Skeletal muscle satellite cell (primary cell): ENCODE measurements at regions not wholly inside any gene's neighbourhood (a gene's known extent, or its start where the extent isn't known, plus 50 kb on each side); places are given as distances from the start of the nearest gene placed in this dataset.

Experiments
- H3K27me3 ChIP-seq: 2 replicates; pipeline ENCODE4 v1.7.0; 2013; ENCODE audit warnings: low read length; ENCODE audit not compliant: control insufficient read depth, insufficient read depth
- H3K36me3 ChIP-seq: 2 replicates; pipeline ENCODE4 v1.7.0; 2013; ENCODE audit warnings: mild to moderate bottlenecking, control low read depth, low read length; ENCODE audit not compliant: insufficient read depth
- H3K4me1 ChIP-seq: 2 replicates; pipeline ENCODE4 v1.7.0; 2013; ENCODE audit warnings: low read length; ENCODE audit not compliant: control insufficient read depth, insufficient read depth
- H3K4me2 ChIP-seq: 2 replicates; pipeline ENCODE4 v1.7.0; 2013; ENCODE audit warnings: mild to moderate bottlenecking, low read length
- H3K4me3 ChIP-seq: 2 replicates; pipeline ENCODE4 v1.7.0; 2013; ENCODE audit warnings: low read length
- H3K9ac ChIP-seq: 2 replicates; pipeline ENCODE4 v1.7.0; 2013; ENCODE audit warnings: mild to moderate bottlenecking, low read depth, low read length, moderate library complexity
- H3K9me3 ChIP-seq: replicated peaks from 2 replicates; pipeline ENCODE4 v1.7.0; 2013; ENCODE audit warnings: mild to moderate bottlenecking, control low read depth, low read length

DNA sequence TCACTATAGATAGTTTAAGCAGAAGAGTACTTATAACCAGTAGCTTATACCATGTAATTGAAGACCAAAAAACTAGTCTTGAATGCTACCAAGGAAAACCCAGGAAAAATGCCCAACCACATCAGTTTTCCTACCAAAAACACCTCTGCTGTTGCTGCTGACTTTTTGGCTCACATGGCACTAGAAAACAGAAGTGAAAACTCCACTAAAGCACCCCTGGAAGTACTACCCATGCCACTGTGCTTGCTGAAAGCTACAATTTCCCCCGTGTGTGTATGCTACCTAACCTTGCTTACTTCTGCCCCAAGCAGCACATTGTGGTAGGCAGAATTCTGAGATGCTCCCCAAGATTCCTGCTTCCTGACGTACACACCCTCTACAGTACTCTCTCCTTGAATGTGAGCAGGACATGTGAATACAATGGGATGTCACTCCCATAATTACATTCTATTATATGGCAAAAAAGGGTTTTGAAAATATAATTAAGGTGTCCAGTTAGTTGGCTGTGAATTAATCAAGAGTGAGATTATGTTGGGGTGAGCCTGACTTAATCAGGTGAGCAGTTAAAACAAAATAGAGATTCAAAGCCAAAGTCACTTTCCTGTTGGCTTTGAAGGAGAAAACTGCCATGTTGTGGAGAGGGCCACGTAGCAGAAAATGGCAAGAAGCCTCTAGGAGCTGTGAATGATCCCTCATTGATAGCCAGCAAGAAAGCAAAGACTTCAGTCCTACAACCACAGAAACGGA is 209.8 kb upstream of the MARCKS start:
- H3K36me3 ChIP-seq = no peaks in the 10 kb centered on the region
- peaks cover 16% of the 10 kb centered on the region for H3K4me1 ChIP-seq
- H3K4me3 ChIP-seq = no peak overlapping the region
- no peak overlapping the region for H3K9ac ChIP-seq
- H3K4me2 ChIP-seq = no peak overlapping the region
- H3K27me3 ChIP-seq = no peaks in the 10 kb centered on the region
- H3K9me3 ChIP-seq = no peaks in the 10 kb centered on the region

DNA sequence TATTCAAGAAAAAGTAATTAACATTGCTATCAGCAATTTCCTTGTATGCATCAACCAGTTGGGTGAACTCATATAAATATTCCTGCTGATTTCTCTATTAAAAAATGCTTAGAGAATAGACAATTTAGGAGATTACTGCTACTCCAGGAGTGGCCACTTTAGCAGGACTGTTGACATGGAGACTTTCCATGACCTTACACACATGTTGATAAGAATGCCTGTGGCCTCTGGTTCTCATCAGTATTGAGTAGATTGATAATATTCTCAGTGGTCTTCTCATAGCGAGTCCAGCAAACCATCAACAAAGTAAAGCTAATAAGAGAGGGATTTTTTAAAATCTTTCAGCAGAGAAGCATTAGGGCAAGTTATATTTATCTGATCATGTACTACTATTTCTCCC is 208.4 kb upstream of the MARCKS start:
- H3K4me2 ChIP-seq = no peak overlapping the region
- H3K9ac ChIP-seq = no peak overlapping the region
- H3K4me1 ChIP-seq = peaks cover 16% of the 10 kb centered on the region

DNA sequence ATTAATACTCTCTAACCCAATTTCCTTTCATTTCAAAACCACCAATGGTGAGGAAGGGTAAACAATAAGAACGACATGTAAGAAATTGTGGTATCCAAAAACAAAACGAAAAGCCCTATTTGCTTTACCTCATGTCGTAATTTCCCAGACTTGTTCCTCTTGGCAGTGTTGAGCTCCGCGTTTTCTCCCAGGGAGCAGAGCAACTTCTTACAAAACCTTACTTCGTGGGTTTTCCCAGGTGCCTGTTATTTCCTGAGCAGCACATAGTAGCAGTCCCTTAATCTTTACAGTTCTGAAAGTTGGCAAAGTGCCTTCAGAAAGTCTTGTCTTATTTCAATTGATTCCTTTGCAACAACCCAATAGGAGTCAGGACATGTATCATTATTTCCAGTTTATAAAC is 207.9 kb upstream of the MARCKS start:
- no peaks in the 10 kb centered on the region for H3K9me3 ChIP-seq
- H3K9ac ChIP-seq = no peak overlapping the region
- H3K4me2 ChIP-seq = no peak overlapping the region
- H3K27me3 ChIP-seq = no peaks in the 10 kb centered on the region
- H3K36me3 ChIP-seq = no peaks in the 10 kb centered on the region
- H3K4me1 ChIP-seq = peaks cover 17% of the 10 kb centered on the region
- no peak overlapping the region for H3K4me3 ChIP-seq

More for the DNA sequence above, 208.4 kb upstream of the MARCKS start:
- Histone ChIP-seq H3K27me3 (no peaks in the 10 kb centered on the region), H3K9me3 (no peaks in the 10 kb centered on the region), H3K4me3 (no peak overlapping the region), H3K36me3 (no peaks in the 10 kb centered on the region)

DNA sequence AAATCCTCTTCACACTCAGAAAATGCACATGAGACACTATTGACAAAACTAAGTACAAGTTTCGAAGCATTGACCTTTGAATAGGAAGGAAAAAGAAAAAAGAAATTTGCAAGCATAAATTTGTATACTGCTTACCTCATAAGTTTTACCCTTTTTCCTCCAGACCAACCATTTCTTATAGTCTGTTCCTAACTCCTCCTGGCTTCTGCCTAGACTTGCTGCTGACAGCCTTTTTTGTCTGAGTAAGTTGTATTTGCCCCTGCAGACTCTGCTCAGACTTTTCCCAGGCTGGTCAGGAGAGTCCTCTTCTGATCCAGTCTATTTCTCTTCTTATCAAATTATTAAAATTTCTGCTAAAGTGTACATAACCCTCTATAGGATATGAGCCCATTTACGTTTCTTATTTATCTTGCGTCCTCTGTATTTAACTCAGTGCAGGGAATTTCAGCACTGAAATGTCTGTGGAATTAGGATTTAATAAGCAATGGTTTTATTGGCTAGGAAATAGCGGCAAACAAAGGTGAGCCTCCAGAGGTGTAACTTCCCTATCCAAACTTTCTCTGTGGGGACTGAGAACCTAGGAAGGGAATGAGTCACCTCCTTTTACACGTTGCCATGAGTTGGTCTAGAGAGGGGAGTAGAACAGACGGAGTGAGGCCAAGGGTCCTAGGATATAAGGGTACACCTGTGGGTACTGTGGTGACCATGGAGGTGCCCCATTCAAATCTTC is 207.1 kb upstream of the MARCKS start:
- Histone ChIP-seq H3K9me3 (no peaks in the 10 kb centered on the region), H3K4me3 (no peak overlapping the region), H3K9ac (no peak overlapping the region), H3K4me1 (peaks cover 23% of the 10 kb centered on the region), H3K27me3 (no peaks in the 10 kb centered on the region), H3K4me2 (no peak overlapping the region), H3K36me3 (no peaks in the 10 kb centered on the region)

DNA sequence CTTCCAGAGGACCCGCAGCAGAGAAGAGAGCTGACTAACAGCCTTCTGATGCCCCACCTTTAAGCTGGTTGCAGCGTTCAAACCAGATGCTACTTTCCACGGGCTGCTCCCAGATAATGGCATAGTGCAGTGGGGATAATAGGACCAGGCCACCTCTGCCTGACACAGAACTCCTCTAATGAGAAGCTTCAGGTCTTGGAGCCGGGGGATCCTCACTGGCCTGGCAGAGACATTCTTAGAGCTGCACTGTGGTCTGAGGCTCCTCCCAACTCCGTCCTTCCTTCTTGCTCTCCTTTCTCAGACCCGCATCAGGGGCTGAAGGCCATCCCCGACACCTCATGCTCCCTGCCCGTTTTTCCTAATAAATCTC is 206.6 kb upstream of the MARCKS start:
- Histone ChIP-seq H3K4me1 (peaks cover 18% of the 10 kb centered on the region), H3K27me3 (no peaks in the 10 kb centered on the region), H3K4me3 (no peak overlapping the region), H3K9me3 (no peaks in the 10 kb centered on the region), H3K36me3 (no peaks in the 10 kb centered on the region), H3K4me2 (no peak overlapping the region), H3K9ac (no peak overlapping the region)

- no peak overlapping the region for H3K9ac ChIP-seq
- peaks cover 14% of the 10 kb centered on the region for H3K4me1 ChIP-seq
- H3K27me3 ChIP-seq = no peaks in the 10 kb centered on the region
- H3K4me3 ChIP-seq = no peak overlapping the region
- H3K9me3 ChIP-seq = no peaks in the 10 kb centered on the region
- H3K4me2 ChIP-seq = no peak overlapping the region
- H3K36me3 ChIP-seq = no peaks in the 10 kb centered on the region
Observed at GRCh38 chr6:113651120-113651519, 206.0 kb upstream of the MARCKS start.

DNA sequence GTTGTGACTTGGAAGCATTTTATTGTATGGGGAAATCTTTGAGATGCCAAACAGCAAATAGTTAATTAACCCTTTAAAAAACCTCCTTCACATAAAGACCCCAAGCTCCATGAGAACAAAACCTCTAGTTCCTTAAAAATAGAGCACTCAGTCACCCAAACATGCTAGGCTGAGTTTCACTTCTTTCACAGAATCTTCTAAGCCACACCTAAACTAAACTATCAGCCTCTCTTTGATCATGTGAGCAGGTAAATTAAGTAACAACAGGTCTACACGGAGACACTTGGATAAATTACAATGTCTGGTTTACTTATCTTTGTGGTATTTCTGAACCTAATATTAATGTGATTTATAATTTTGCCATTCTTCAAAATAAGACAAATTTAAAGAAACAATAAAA is 205.2 kb upstream of the MARCKS start:
- peaks cover 14% of the 10 kb centered on the region for H3K4me1 ChIP-seq
- no peak overlapping the region for H3K4me3 ChIP-seq
- H3K36me3 ChIP-seq = no peaks in the 10 kb centered on the region
- no peak overlapping the region for H3K4me2 ChIP-seq
- H3K27me3 ChIP-seq = no peaks in the 10 kb centered on the region
- no peak overlapping the region for H3K9ac ChIP-seq
- H3K9me3 ChIP-seq = no peaks in the 10 kb centered on the region

GRCh38 chr6:113653275-113653674 is 203.9 kb upstream of the MARCKS start:
- H3K4me2 ChIP-seq = no peak overlapping the region
- peaks cover 14% of the 10 kb centered on the region for H3K4me1 ChIP-seq
- no peaks in the 10 kb centered on the region for H3K27me3 ChIP-seq
- no peak overlapping the region for H3K9ac ChIP-seq
- no peak overlapping the region for H3K4me3 ChIP-seq
- H3K9me3 ChIP-seq = no peaks in the 10 kb centered on the region
- H3K36me3 ChIP-seq = no peaks in the 10 kb centered on the region

GRCh38 chr6:113654396-113654795 is 202.7 kb upstream of the MARCKS start:
- Histone ChIP-seq H3K4me2 (peak overlapping the region; percentile 15), H3K36me3 (no peaks in the 10 kb centered on the region), H3K27me3 (no peaks in the 10 kb centered on the region), H3K9ac (no peak overlapping the region), H3K4me1 (peaks cover 14% of the 10 kb centered on the region), H3K9me3 (no peaks in the 10 kb centered on the region), H3K4me3 (no peak overlapping the region)

GRCh38 chr6:113655761-113656160 is 201.4 kb upstream of the MARCKS start:
- Histone ChIP-seq H3K27me3 (no peaks in the 10 kb centered on the region), H3K9ac (no peak overlapping the region), H3K9me3 (no peaks in the 10 kb centered on the region), H3K4me1 (peaks cover 14% of the 10 kb centered on the region), H3K4me3 (no peak overlapping the region), H3K36me3 (no peaks in the 10 kb centered on the region), H3K4me2 (no peak overlapping the region)

DNA sequence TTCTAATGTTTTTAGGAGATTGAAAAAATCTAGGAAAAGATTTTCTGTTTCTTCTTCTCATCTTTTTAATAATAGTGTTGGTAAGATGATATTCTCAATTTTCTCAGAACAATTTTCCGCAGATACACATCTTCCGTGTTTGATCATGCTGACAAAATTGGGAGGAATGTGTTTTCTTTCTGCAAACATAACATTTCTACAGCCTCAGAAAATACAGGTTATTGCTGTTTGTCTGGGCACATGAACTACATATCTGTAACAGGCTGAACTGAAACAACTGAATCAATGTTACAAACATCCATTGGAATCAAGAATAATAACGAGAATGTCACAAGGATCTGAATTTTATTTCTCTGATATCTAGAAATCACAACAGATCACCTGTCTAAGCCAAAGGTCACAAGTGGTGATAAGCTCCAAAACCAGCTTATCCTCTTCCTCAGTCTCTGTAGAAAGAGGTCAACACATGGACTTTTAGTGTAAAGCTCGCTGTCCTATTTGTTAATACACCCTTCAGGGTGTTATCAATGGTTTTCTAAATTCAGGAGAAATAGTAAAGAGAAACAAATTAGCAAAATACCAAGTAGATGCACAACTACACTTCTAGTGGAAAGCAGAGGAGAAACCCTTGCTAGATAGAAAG is 197.3 kb upstream of the MARCKS start:
- Histone ChIP-seq H3K27me3 (no peaks in the 10 kb centered on the region), H3K36me3 (no peaks in the 10 kb centered on the region), H3K4me1 (peaks cover 3% of the 10 kb centered on the region), H3K4me2 (no peak overlapping the region), H3K9ac (no peak overlapping the region), H3K9me3 (no peaks in the 10 kb centered on the region), H3K4me3 (no peak overlapping the region)
